Left renal pelvis (tissue), 4 donors: ENCODE measurements at regions not wholly inside any gene's neighbourhood (a gene's known extent, or its start where the extent isn't known, plus 50 kb on each side); places are given as distances from the start of the nearest gene placed in this dataset.

ENCODE experiments used
- DNase-seq, 4 donors: peaks; one replicate each; pipeline ENCODE4 v3.0.0-alpha.2; 2013; ENCODE audit warnings: low read depth in 4 of 4, low spot score in 3 of 4

DNA sequence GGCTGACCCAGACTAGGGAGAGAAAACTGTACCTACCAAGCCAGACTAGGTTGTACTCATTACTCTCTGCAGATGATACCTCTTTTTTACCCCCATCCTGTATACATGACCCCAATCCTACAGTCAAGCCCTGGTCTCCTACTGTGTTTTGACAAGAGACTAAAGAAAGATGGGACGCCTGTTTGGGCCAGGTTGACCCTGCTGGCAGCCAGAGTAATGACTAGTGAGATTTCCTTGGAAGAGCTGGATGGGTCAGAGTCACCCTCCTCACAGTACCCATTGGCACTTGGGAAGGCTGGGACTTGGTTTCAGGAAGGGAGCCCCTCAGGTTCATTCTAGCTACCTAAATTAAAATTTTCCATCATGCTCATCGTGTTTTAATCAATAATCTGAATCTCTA lies 89.7 kb upstream of the NR4A3 start:
- no peak for DNase-seq

DNA sequence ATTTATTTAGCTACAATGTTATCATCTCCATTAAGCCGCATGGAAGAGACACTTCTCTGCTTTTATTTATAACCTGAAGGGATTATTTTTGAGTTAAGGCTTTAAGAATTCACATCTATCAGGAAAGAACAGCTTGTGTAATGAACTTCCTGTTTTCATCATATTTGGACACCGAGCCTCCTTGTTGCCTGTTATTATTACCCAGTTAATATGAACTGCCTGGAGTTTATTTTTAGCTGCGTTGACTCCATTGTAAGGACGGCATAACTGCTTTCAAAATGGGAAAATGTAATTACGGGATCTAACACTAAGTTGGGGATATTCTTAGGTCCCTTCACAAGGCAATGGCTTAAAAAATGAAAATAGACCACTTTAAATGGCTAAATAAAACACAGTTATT lies 89.0 kb upstream of the NR4A3 start:
- no peak for DNase-seq

DNA sequence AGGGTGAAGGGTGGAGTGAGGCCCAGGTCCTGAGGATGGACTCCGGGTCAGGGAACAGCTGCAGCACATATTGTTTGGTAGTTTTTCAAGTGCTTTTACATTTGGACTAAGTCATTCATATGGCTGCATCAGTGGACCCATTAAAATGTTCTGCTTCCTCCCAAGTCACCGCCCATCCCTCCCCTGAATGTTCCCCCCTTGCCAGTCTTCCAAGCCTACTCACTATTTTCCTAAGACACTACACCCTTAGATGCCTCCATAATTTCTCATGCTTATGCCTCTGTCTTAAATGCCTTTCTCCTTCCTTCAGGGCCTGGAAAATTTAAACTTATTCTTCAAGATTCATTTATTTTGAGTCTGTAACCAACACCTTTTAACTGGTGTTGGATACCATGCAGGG lies 86.6 kb upstream of the NR4A3 start:
- DNase-seq: no peak

DNA sequence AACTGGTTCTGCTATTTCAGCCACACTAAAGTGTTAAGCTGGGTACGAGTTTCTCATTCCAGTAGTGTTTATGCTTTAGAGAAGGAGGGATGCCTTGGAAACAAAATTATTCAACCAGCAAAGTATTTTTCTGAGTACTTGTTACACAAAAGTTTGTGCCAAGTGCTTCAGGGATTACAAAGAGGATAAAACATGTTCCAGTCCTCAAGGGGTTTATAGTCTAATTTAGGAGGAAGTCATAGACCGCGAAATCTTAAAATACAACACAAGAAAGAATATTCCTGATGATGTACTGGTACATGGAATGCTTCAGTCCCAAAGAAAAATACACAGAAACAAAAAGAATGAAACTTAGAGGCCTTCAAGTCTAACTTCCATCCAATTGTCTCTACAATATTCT lies 85.4 kb upstream of the NR4A3 start:
- DNase-seq: no peak

DNA sequence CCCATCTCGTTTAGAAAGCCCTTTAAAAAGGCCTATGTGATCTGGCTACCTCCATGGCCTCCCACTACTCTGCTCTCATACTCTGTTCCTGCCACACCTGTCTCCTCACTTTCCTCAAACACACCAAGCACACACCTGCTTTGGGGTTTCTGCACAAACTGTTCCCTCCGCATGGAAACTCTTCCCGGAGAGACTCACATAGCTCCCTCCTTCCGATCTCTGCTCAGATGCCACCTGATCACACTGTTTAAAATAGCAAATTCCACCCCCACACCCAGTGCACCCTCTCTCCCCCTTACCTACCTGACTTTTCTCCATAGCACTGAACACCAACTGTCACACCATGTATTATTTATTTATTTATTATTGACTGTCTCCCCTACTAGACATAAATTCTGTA lies 84.0 kb upstream of the NR4A3 start:
- DNase-seq: no peak

DNA sequence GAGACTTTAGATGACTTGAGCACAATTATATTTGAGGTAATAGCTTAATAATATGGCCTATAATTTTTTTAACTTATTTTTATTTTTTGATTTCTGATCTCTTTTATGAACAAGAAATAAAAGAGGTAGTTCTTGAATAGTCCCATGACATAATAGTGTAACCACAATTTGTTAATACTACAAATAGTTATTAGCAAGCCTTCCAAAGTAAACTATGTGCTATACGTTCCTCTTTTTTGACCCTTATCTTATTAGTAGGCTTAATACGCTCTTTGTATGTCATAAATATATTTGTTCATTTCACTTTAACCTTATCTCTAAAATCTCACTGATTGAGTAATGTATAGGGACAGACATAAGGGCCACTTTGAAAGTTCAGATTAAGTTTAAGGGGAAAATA lies 78.7 kb upstream of the NR4A3 start:
- DNase-seq: no peak

DNA sequence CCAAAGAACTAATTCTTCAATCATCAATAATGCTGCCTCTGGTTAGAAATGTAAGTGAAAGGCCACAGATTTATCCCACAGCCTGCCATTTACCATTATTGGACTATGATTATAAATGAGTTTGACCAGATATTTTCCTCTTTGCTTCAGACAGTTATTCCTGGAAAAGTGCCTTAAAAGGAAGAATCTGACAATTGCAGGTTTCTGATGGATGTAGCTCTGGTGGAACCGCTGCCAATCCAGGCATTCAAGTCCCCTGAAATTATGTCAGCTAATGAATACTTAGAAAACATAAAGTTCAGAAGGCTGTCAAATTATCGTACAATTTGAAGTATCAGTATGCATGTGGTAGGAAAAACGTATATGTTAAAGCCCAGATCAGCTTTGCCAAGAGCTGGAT lies 78.2 kb upstream of the NR4A3 start:
- no peak for DNase-seq

DNA sequence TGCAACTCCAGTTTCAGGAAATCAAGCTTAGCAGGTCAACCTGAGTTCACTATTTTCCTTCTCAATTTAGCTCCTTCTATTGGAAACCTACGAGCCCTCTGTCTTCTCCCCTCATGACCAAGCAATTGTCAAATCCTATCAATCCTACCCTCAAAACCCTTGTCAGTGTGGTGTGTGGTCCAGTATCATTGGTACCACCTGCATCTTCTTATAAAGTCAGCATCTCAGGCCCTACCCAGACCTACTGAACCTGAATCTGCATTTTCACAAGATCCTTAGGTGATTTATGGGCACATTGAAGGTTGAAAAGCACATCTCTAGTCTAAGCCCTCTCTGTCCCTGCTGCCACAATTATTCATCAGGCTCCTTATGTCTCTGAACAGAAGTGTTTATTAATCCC lies 77.6 kb upstream of the NR4A3 start:
- no peak for DNase-seq

DNA sequence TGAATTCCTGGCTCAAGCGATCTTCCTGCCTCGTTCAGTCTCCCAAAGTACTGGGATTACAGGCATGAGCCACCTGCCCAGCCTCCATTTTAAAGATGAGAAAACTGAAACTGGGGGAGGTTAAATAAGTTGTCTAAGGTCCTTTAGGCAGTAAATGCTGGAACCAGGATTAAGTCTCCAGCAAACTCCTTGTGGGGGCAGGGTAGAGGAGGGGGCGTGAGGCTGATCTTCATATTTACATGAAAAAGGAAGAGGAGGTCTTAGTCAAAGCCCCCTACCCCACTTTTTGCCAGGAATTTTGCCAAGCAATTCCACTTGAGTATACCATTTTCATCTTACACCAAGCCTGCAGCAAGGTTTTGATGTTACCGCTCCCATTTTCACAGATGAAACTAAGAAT lies 76.6 kb upstream of the NR4A3 start:
- no peak for DNase-seq

DNA sequence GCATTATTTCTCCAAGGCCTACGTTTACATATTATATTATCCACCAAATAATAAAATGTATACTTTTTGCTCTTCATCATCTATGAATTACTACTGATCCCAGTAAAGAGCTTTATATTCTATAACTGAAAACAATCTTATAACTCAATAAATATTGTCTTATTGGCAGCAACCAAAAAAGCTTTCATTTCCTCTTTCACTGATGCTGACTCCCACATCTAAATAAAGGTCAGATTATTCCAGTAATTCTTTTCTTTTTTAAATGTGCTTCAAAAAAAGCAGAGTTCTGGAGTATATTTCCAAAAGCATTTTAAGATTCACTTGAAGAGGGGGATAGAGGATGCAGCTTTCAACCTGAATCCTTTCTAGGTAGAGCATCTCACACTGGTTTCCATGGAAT lies 75.3 kb upstream of the NR4A3 start:
- DNase-seq: no peak

DNA sequence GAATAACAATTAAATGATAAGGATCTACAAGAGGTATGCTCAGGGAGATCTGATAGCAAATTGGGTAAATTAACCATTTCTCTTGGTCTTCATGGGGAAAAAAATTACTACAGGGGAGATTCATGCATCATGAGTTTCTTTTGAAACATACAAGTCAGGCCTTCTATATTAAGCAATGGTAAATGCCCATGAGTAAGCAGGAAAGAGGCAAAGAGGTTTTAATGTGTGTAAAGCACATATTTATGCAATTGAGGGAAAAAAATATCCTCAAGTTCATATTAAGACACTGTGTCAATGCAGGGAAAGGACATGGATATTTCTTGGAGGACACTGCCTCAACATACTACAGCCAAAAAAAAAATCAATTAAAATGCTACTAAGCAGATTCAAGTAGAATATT lies 73.4 kb upstream of the NR4A3 start:
- no peak for DNase-seq

DNA sequence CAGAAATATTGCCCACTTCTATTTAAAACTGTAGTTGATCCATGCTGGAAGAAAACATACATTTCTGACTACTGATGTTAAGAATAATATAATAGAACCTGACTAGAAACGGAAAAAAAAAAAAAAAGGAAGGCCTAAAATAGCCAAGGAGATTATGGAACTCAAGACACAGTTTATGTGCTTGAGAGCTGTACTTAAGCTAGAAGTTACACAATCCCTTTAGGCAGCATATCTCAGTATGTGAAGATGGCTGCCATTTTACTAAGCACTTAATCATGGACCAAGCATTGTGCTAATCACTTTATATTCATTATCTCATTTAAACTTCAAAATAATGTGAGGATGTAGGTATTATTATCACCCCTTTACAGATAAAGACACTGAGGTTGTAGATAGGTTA lies 73.0 kb upstream of the NR4A3 start:
- DNase-seq: no peak

DNA sequence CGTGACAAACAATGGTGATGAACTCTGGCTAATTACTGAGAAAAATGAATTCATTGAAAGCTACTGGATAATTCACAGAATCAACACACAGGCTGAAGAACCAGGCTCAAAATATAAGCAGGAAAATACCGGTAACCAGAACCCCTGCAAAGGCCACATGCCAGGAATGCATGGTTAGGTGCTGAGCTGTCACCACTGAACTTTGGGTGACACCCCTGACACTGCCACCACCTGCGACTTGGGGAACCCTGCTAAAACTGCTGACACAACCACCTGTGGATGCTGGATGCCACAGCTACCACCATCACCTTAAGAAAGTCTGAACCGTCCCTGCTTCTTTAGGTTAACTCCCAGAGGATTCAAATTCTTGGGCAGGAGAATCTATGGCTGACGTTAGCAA lies 72.0 kb upstream of the NR4A3 start:
- no peak for DNase-seq

DNA sequence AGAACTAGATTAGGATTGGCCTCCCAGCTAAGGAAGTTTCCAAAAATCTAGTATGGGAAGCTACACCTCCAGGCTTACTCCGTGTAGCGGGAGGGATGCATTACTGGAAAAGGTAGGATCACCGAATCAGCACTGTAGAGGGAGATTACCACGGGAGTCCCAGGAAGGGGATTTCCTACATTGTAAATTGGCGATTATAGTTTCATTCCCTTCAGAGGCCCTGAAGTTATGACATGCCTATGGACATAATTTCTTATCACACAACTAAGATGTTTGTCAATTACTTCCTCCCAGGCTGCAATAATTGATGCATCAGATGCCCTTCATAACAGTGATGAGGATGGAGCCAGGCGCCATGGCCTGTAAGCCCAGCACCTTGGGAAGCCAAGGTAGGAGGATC lies 71.2 kb upstream of the NR4A3 start:
- DNase-seq: no peak

DNA sequence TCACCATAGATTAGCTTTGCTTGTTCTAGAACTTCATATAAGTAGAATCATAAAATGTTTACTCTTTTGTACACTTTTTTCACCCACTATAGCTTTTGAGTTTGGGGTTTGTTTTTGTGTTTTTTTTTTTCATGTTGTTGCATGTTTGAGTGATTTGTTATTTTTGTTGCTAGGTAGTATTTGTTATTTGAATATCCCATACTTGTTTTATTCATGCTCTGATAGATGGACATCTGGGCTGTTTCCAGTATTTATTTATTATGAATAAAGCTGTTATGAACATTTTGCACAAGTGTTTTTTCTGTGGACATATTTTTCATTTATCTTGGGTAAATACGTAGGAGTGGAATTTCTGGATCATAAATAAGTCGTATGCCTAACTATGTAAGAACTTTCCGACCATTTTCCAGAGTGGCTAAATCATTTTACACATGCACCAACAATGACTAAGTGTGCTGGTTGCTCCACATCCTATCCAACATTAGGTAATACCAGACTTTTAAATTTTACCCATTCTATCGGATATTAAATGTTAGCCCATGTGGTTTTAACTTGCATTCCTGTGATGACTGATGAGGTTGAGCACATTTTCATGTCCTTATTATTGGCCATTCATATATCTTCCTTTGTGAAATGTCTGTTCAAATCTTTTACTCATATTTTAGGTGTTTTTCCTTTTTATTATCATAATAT lies 69.1 kb upstream of the NR4A3 start:
- no peak for DNase-seq

DNA sequence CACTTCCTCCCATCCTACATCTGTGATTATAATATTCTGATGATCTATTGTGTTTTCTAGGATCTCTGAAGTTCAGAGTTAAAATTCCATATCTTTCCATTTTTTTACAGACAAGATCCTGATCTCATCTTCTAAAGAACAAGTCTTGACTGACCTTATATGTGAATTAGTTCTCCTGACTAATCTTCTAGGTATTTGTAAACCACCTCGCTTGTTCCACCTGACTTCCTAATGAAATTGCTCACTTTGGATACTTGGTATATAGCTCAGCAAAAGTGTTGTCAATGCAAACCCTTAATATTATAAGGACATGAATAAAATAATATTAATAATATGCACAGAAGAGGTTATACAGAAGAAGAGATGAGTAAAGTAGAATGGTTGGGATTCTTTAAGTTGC lies 68.2 kb upstream of the NR4A3 start:
- DNase-seq: no peak

DNA sequence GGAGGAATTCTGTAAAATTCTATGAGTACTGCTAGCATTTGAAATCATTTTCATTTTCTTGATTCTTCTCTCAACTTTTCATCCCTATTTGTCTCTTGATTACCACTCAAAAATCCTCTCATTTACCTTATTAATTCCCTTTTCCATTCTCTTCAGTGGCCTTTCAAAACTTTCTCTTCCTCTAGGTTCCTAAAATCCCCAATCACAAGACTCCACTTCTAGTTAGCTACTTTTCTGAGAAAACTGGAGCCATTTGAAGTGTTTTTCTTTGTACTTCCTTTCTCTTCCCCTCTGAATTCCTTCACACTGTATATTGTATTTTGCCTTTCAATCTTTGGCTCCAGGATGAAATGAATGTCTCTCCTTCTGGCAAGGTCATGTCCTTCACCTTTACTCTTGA lies 61.3 kb upstream of the NR4A3 start:
- no peak for DNase-seq

DNA sequence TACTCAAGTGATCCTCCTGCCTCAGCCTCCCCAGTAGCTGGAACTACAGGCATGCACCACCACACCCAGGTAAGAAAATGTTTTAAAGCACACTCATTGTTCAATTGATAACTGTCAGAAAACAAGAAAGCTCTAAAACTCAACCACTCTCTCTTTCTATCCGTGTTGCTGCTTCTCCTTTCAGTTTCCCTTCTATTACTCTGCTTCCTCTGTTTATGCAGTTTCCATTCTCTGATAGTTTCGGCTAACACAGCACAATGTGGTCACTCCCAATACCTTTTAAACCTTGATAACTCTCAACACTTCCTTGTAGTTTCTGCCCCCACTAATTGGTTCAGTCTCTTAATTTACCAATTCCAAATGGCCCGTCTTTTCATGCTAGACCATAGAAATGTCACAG lies 59.2 kb upstream of the NR4A3 start:
- no peak for DNase-seq
